Gastroesophageal sphincter (tissue), 4 donors: ENCODE measurements at regions not wholly inside any gene's neighbourhood (a gene's known extent, or its start where the extent isn't known, plus 50 kb on each side); places are given as distances from the start of the nearest gene placed in this dataset.

Experiments used
- ATAC-seq: fragments of 150-250 bp; one replicate; pipeline ENCODE4 v1.9.1; 2016; ENCODE audit warnings: mild to moderate bottlenecking, moderate library complexity
- H3K27ac ChIP-seq, 4 donors: fragments of 200-600 bp; sonication (generic) in 3 of 4; 1 replicate in 3 of 4; 2 replicates in 1 of 4; pipeline ENCODE4 v1.5.1; 2016 to 2019
- H3K27me3 ChIP-seq: fragments of 200-600 bp; sonication (generic); one replicate; pipeline ENCODE4 v1.5.1; 2019
- H3K36me3 ChIP-seq, 2 donors: fragments of 200-600 bp; sonication (generic); one replicate each; pipeline ENCODE4 v1.5.1; 2019; ENCODE audit warnings: control low read depth in 1 of 2
- H3K4me1 ChIP-seq, 3 donors: fragments of 200-600 bp; sonication (generic); 1 replicate in 2 of 3; 2 replicates in 1 of 3; pipeline ENCODE4 v1.5.1; 2016 to 2019; ENCODE audit warnings: control low read depth in 2 of 3
- H3K4me3 ChIP-seq, 2 donors: fragments of 200-600 bp; sonication (generic); one replicate each; pipeline ENCODE4 v1.5.1; 2019; ENCODE audit warnings: mild to moderate bottlenecking in 1 of 2, moderate library complexity in 1 of 2
- H3K9me3 ChIP-seq, 3 donors: fragments of 200-600 bp; sonication (generic); one replicate each; pipeline ENCODE4 v1.5.1; 2017 to 2019; ENCODE audit warnings: control low read depth in 2 of 3
- EP300 ChIP-seq: sonication (generic); formaldehyde crosslinking; IDR thresholded peaks from one replicate; pipeline ENCODE4 v1.6.1; 2017; ENCODE audit warnings: antibody characterized with exemption, mild to moderate bottlenecking
- POLR2A ChIP-seq, 2 donors: fragments of 450-650 bp; IDR thresholded peaks; one replicate each; pipeline ENCODE4 v1.6.1; 2017; ENCODE audit warnings: antibody characterized with exemption in 2 of 2, mild to moderate bottlenecking in 2 of 2, moderate library complexity in 1 of 2
- POLR2AphosphoS5 ChIP-seq: sonication (generic); formaldehyde crosslinking; IDR thresholded peaks from one replicate; pipeline ENCODE4 v1.6.1; 2017; ENCODE audit warnings: antibody characterized with exemption
- WGBS, 2 donors: methylation state at CpG; one replicate each; pipeline ENCODE4 v1.1.5; 2018; ENCODE audit warnings: low coverage in 1 of 2; 5-methylcytosine and 5-hydroxymethylcytosine counted together
- TF ChIP-seq, protein P1 (sequence below), 4 experiments: fragments of 200-600 bp in 2 of 4; fragments of 450-650 bp in 2 of 4; sonication (generic) in 1 of 4; IDR thresholded peaks; one replicate each; pipeline ENCODE4 v1.5.1; 2017 to 2019; ENCODE audit warnings: antibody characterized with exemption in 4 of 4, mild to moderate bottlenecking in 2 of 4, moderate library complexity in 2 of 4

- Histone ChIP-seq H3K4me3 (no peak overlapping the region), H3K36me3 (no peaks in the 10 kb centered on the region), H3K27me3 (no peaks in the 10 kb centered on the region), H3K9me3 (no peaks in the 10 kb centered on the region), H3K4me1 (peaks cover 0 to under 1% (median 0%) of the 10 kb centered on the region in 3 donors), H3K27ac (peak overlapping the region in 2 of 4 donors; percentile 19 to 42)
- TF ChIP-seq POLR2AphosphoS5 = no peak
- TF ChIP-seq, protein P1, sequence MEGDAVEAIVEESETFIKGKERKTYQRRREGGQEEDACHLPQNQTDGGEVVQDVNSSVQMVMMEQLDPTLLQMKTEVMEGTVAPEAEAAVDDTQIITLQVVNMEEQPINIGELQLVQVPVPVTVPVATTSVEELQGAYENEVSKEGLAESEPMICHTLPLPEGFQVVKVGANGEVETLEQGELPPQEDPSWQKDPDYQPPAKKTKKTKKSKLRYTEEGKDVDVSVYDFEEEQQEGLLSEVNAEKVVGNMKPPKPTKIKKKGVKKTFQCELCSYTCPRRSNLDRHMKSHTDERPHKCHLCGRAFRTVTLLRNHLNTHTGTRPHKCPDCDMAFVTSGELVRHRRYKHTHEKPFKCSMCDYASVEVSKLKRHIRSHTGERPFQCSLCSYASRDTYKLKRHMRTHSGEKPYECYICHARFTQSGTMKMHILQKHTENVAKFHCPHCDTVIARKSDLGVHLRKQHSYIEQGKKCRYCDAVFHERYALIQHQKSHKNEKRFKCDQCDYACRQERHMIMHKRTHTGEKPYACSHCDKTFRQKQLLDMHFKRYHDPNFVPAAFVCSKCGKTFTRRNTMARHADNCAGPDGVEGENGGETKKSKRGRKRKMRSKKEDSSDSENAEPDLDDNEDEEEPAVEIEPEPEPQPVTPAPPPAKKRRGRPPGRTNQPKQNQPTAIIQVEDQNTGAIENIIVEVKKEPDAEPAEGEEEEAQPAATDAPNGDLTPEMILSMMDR (IDR thresholded peaks at IDR 0.05) = no peak
- no peak for TF ChIP-seq POLR2A (IDR thresholded peaks at IDR 0.05)
- no peak for TF ChIP-seq EP300
- no peak for ATAC-seq
- WGBS, 2 donors = 79 to 86% methylated on average over 4 to 6 of the region's 6 CpGs
Observed at GRCh38 chr13:50678464-50679162, 164.9 kb downstream of the DLEU7 start.

DNA sequence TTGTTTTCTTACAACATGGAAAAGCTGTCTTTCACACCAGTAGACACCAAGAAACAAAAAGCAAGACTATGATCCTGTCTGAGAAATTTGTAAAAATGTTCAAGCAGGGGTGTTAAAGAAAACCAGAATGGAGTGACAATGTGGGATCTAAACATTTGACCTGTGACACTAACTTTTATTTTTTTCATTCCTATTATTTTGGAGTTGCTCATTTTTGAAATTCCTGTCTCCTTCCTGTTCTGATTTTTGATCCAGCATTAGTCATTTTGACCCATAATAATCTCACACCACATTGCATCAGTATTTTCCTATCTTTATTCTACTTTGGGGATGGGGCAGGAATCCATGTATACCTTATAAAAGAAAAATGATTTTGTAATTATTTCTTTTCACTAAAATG is 164.2 kb downstream of the DLEU7 start:
- ATAC-seq = no peak
- Histone ChIP-seq H3K4me1 (peaks cover 0 to 7% (median 0%) of the 10 kb centered on the region in 3 donors), H3K9me3 (no peaks in the 10 kb centered on the region), H3K27ac (peak overlapping the region in 1 of 4 donors; percentile 19), H3K27me3 (no peaks in the 10 kb centered on the region), H3K36me3 (no peaks in the 10 kb centered on the region), H3K4me3 (no peak overlapping the region)
- no peak for TF ChIP-seq POLR2A (IDR thresholded peaks at IDR 0.05)
- TF ChIP-seq, protein P1 (IDR thresholded peaks at IDR 0.05) = no peak
- TF ChIP-seq EP300 = no peak
- TF ChIP-seq POLR2AphosphoS5 = no peak

- peaks cover 0 to 28% (median 0%) of the 10 kb centered on the region in 3 donors for H3K4me1 ChIP-seq
- no peak overlapping the region for H3K4me3 ChIP-seq
- no peaks in the 10 kb centered on the region for H3K9me3 ChIP-seq
- no peak for ATAC-seq
- H3K27ac ChIP-seq = no peak overlapping the region
- no peaks in the 10 kb centered on the region for H3K27me3 ChIP-seq
- TF ChIP-seq POLR2AphosphoS5 = no peak
- TF ChIP-seq, protein P1 (IDR thresholded peaks at IDR 0.05) = no peak
- no peak for TF ChIP-seq EP300
- TF ChIP-seq POLR2A (IDR thresholded peaks at IDR 0.05) = no peak
- H3K36me3 ChIP-seq = no peaks in the 10 kb centered on the region
Observed at GRCh38 chr13:50682002-50682401, 161.5 kb downstream of the DLEU7 start.

- Histone ChIP-seq H3K4me1 (peaks cover 0 to 28% (median 0%) of the 10 kb centered on the region in 3 donors), H3K27me3 (no peaks in the 10 kb centered on the region), H3K36me3 (no peaks in the 10 kb centered on the region), H3K9me3 (no peaks in the 10 kb centered on the region), H3K4me3 (no peak overlapping the region), H3K27ac (no peak overlapping the region)
- no peak for ATAC-seq
- TF ChIP-seq POLR2A (IDR thresholded peaks at IDR 0.05) = no peak
- WGBS, 2 donors = 86 to 92% methylated on average over 2 of the region's 2 CpGs
Observed at GRCh38 chr13:50682966-50683365, 160.5 kb downstream of the DLEU7 start.

DNA sequence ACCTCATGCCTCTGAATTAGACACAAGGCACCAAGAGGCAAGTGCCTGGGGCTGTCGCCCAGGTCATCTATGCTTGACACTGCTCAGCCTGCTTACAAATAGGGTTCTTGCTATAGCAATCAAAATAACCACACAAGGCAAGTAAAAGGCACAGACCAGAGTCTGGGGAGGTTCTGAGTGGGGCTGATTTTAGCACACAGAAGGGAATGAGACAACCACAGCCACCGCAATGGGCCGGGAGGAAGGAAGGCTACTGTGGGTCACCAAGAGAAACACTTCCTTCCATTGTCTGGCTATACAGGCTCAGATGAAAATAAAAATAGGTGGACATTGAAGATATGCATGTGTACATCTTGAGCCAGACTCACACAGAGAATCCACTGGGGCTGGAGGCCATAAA is 159.1 kb downstream of the DLEU7 start:
- no peak overlapping the region for H3K4me3 ChIP-seq
- peaks cover 0 to 28% (median 0%) of the 10 kb centered on the region in 3 donors for H3K4me1 ChIP-seq
- 50 to 54% methylated on average over 2 to 3 of the region's 3 CpGs for WGBS, 2 donors
- ATAC-seq = no peak
- no peaks in the 10 kb centered on the region for H3K9me3 ChIP-seq
- H3K27ac ChIP-seq = peak overlapping the region in 1 of 4 donors; percentile 7
- H3K27me3 ChIP-seq = no peaks in the 10 kb centered on the region
- no peaks in the 10 kb centered on the region for H3K36me3 ChIP-seq
- TF ChIP-seq POLR2AphosphoS5 = no peak

- Histone ChIP-seq H3K9me3 (no peaks in the 10 kb centered on the region), H3K4me3 (no peak overlapping the region), H3K4me1 (peaks cover 0 to 28% (median 0%) of the 10 kb centered on the region in 3 donors), H3K36me3 (no peaks in the 10 kb centered on the region), H3K27me3 (no peaks in the 10 kb centered on the region), H3K27ac (peak overlapping the region; percentile 7 to 36 (median 26))
- TF ChIP-seq, protein P1 (IDR thresholded peaks at IDR 0.05) = no peak
- TF ChIP-seq EP300 = no peak
- TF ChIP-seq POLR2A (IDR thresholded peaks at IDR 0.05) = no peak
- TF ChIP-seq POLR2AphosphoS5 = no peak
- 27 to 56% methylated on average over 3 of the region's 3 CpGs for WGBS, 2 donors
- no peak for ATAC-seq
Observed at GRCh38 chr13:50685491-50685890, 158.0 kb downstream of the DLEU7 start.
